Thyroid gland (tissue), 4 donors: ENCODE measurements at regions not wholly inside any gene's neighbourhood (a gene's known extent, or its start where the extent isn't known, plus 50 kb on each side); places are given as distances from the start of the nearest gene placed in this dataset.

Experiments
- POLR2A ChIP-seq, 2 donors: fragments of 450-650 bp; IDR thresholded peaks; one replicate each; pipeline ENCODE4 v1.6.1; 2017; ENCODE audit warnings: antibody characterized with exemption in 2 of 2, mild to moderate bottlenecking in 2 of 2, moderate library complexity in 1 of 2
- TF ChIP-seq, protein P1 (sequence below), 6 experiments: fragments of 200-600 bp in 3 of 6; fragments of 450-650 bp in 3 of 6; sonication (generic) in 3 of 6; IDR thresholded peaks; one replicate each; pipeline ENCODE4 v1.5.1; 2016 to 2019; ENCODE audit warnings: antibody characterized with exemption in 6 of 6, mild to moderate bottlenecking in 2 of 6, inconsistent platforms in 1 of 6, moderate library complexity in 1 of 6

DNA sequence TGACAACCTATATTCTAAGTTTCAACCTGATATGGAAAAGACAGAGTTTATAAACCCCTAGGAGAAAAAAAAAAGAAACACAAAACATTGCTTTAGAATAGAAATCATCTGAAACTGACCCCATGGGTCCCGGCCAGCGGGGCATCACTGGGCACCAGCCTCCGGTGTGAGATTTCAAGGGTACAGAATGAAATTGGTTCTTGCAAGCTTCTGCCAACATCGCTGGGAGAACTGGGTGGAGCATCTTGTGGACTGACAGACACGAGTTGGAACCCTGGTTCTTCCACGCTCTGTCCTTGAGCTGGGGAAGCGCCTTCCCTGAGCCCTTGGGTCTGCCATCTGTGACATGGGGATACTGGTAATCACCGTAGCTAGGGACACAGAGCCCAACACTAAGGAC lies 173.6 kb downstream of the PHETA1 start:
- TF ChIP-seq, protein P1, sequence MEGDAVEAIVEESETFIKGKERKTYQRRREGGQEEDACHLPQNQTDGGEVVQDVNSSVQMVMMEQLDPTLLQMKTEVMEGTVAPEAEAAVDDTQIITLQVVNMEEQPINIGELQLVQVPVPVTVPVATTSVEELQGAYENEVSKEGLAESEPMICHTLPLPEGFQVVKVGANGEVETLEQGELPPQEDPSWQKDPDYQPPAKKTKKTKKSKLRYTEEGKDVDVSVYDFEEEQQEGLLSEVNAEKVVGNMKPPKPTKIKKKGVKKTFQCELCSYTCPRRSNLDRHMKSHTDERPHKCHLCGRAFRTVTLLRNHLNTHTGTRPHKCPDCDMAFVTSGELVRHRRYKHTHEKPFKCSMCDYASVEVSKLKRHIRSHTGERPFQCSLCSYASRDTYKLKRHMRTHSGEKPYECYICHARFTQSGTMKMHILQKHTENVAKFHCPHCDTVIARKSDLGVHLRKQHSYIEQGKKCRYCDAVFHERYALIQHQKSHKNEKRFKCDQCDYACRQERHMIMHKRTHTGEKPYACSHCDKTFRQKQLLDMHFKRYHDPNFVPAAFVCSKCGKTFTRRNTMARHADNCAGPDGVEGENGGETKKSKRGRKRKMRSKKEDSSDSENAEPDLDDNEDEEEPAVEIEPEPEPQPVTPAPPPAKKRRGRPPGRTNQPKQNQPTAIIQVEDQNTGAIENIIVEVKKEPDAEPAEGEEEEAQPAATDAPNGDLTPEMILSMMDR (IDR thresholded peaks at IDR 0.05) = no peak
- TF ChIP-seq POLR2A (IDR thresholded peaks at IDR 0.05) = no peak
